Neuronal stem cell (in vitro differentiated cells): ENCODE measurements at regions not wholly inside any gene's neighbourhood (a gene's known extent, or its start where the extent isn't known, plus 50 kb on each side); places are given as distances from the start of the nearest gene placed in this dataset.

ENCODE experiments used
- DNase-seq: peaks from one replicate; pipeline ENCODE4 v3.0.0-alpha.2; 2013; ENCODE audit warnings: low spot score
- H2AFZ ChIP-seq: one replicate; pipeline ENCODE4 v1.6.1; 2013; ENCODE audit warnings: mild to moderate bottlenecking, low read length, inconsistent platforms
- H2AK5ac ChIP-seq: 2 replicates; pipeline ENCODE4 v1.6.1; 2013; ENCODE audit warnings: low read depth, mild to moderate bottlenecking, inconsistent platforms, low read length, moderate library complexity, mixed read lengths
- H2BK120ac ChIP-seq: 2 replicates; pipeline ENCODE4 v1.6.1; 2013; ENCODE audit warnings: low read depth, mild to moderate bottlenecking, inconsistent platforms, low read length, moderate library complexity, mixed read lengths
- H2BK12ac ChIP-seq: one replicate; pipeline ENCODE4 v1.6.1; 2013; ENCODE audit warnings: low read length, inconsistent platforms
- H2BK15ac ChIP-seq: 2 replicates; pipeline ENCODE4 v1.6.1; 2013; ENCODE audit warnings: mild to moderate bottlenecking, low read length, inconsistent platforms, mixed read lengths
- H2BK5ac ChIP-seq: one replicate; pipeline ENCODE4 v1.6.1; 2013; ENCODE audit warnings: inconsistent platforms, mild to moderate bottlenecking, low read length, moderate library complexity
- H3K14ac ChIP-seq: one replicate; pipeline ENCODE4 v1.6.1; 2013; ENCODE audit warnings: low read length, inconsistent platforms
- H3K18ac ChIP-seq: 2 replicates; pipeline ENCODE4 v1.6.1; 2013; ENCODE audit warnings: low read length, inconsistent platforms
- H3K23ac ChIP-seq: 2 replicates; pipeline ENCODE4 v1.6.1; 2013; ENCODE audit warnings: low read depth, mild to moderate bottlenecking, mixed read lengths, low read length, inconsistent platforms; ENCODE audit not compliant: poor library complexity
- H3K27ac ChIP-seq: replicated peaks from 3 replicates; pipeline ENCODE4 v1.5.1; 2013; ENCODE audit warnings: low read length, inconsistent platforms
- H3K27me3 ChIP-seq, 3 experiments: 2 replicates each; pipeline ENCODE4 v1.6.1; 2013; ENCODE audit warnings: low read length in 3 of 3, mild to moderate bottlenecking in 2 of 3, inconsistent platforms in 1 of 3, low read depth in 1 of 3, mixed read lengths in 1 of 3, moderate library complexity in 1 of 3; ENCODE audit not compliant: control insufficient read depth in 3 of 3, insufficient read depth in 3 of 3
- H3K36me3 ChIP-seq, 2 donors: replicated peaks in 1 of 2; 2 replicates each; pipeline ENCODE4 v1.6.1; 2013; ENCODE audit warnings: low read length in 2 of 2; ENCODE audit not compliant: control insufficient read depth in 2 of 2, insufficient read depth in 2 of 2
- H3K4ac ChIP-seq: 2 replicates; pipeline ENCODE4 v1.6.1; 2013; ENCODE audit warnings: inconsistent platforms, mild to moderate bottlenecking, low read length, moderate library complexity
- H3K4me1 ChIP-seq, 2 donors: 1 replicate in 1 of 2; 2 replicates in 1 of 2; pipeline ENCODE4 v1.6.1; 2013; ENCODE audit warnings: low read length in 2 of 2, low read depth in 1 of 2; ENCODE audit not compliant: control insufficient read depth in 2 of 2, insufficient read depth in 1 of 2
- H3K4me2 ChIP-seq: one replicate; pipeline ENCODE4 v1.6.1; 2013; ENCODE audit warnings: mild to moderate bottlenecking, low read length, inconsistent platforms; ENCODE audit not compliant: insufficient read depth, poor library complexity, severe bottlenecking
- H3K4me3 ChIP-seq, 2 donors: 2 replicates each; pipeline ENCODE4 v1.5.1; 2013; ENCODE audit warnings: low read length in 2 of 2, mild to moderate bottlenecking in 2 of 2, inconsistent platforms in 1 of 2, moderate library complexity in 1 of 2
- H3K79me1 ChIP-seq: one replicate; pipeline ENCODE4 v1.6.1; 2013; ENCODE audit warnings: low read depth, mild to moderate bottlenecking, inconsistent platforms, low read length, moderate library complexity
- H3K9ac ChIP-seq: one replicate; pipeline ENCODE4 v1.6.1; 2013; ENCODE audit warnings: mild to moderate bottlenecking, low read depth, low read length, inconsistent platforms; ENCODE audit not compliant: poor library complexity
- H3K9me3 ChIP-seq, 2 donors: replicated peaks in 1 of 2; 2 replicates each; pipeline versions ENCODE3 to v1.6.1; 2013; ENCODE audit warnings: low read length in 2 of 2, mild to moderate bottlenecking in 2 of 2, inconsistent platforms in 1 of 2, low read depth in 1 of 2, mixed read lengths in 1 of 2, moderate library complexity in 1 of 2; ENCODE audit not compliant: control insufficient read depth in 2 of 2, insufficient read depth in 1 of 2
- H4K8ac ChIP-seq: one replicate; pipeline ENCODE4 v1.6.1; 2013; ENCODE audit warnings: low read depth, mild to moderate bottlenecking, inconsistent platforms, low read length, moderate library complexity
- H4K91ac ChIP-seq: one replicate; pipeline ENCODE4 v1.6.1; 2013; ENCODE audit warnings: low read length, low read depth, mild to moderate bottlenecking, inconsistent platforms; ENCODE audit not compliant: poor library complexity
- WGBS, 2 donors: extraction: QIAGEN DNeasy Blood & Tissue Kit; methylation state at CpG; one replicate each; pipeline ENCODE4 v1.1.7; 2013; ENCODE audit warnings: missing lambda C conversion rate in 2 of 2, mixed read lengths in 1 of 2; ENCODE audit not compliant: insufficient read length in 2 of 2, insufficient replicate concordance in 1 of 2; ENCODE audit errors: extremely low coverage in 2 of 2; 5-methylcytosine and 5-hydroxymethylcytosine counted together

DNA sequence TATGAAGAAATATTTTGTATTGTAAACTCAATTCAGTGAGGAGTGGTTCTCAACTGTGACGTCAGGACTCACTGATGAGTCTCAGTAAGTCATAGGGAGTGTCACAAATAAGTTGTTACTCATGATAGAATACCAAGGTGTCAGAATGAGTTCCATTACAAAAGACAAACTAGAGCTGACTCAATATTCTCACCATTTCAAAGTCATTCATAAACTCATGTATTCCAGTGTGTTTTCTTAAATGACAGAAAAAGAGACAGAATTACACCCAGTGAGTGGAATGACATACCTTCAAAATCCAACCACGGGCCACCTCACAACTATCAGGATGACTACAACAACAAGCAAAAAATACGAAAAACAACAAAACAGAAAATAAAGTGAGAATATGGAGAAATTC, 321.5 kb downstream of the ENC1 start:
- H3K18ac ChIP-seq: no peak overlapping the region
- no peak overlapping the region for H3K4me2 ChIP-seq
- no peak overlapping the region for H2AFZ ChIP-seq
- H2BK15ac ChIP-seq: no peak overlapping the region
- H4K91ac ChIP-seq: no peak overlapping the region
- H3K36me3 ChIP-seq: no peaks in the 10 kb centered on the region
- H3K9me3 ChIP-seq: no peaks in the 10 kb centered on the region
- H2BK5ac ChIP-seq: no peak overlapping the region
- no peak overlapping the region for H3K27ac ChIP-seq
- no peak overlapping the region for H3K4ac ChIP-seq
- no peak overlapping the region for H2BK12ac ChIP-seq
- no peaks in the 10 kb centered on the region for H3K27me3 ChIP-seq
- H4K8ac ChIP-seq: no peak overlapping the region
- H3K14ac ChIP-seq: no peak overlapping the region
- H3K9ac ChIP-seq: no peak overlapping the region
- H3K79me1 ChIP-seq: no peaks in the 10 kb centered on the region
- DNase-seq: no peak
- H3K23ac ChIP-seq: no peak overlapping the region
- H3K4me3 ChIP-seq: no peak overlapping the region
- H3K4me1 ChIP-seq: peaks cover 7 to 35% of the 10 kb centered on the region in 2 donors
- WGBS, 2 donors: no CpG with 5 or more reads among the region's 3 CpGs
- no peak overlapping the region for H2BK120ac ChIP-seq
- H2AK5ac ChIP-seq: no peak overlapping the region

- Histone ChIP-seq H3K18ac (peak overlapping the region; percentile 20), H3K27me3 (no peaks in the 10 kb centered on the region), H3K23ac (no peak overlapping the region), H3K79me1 (no peaks in the 10 kb centered on the region), H4K91ac (no peak overlapping the region), H2BK15ac (no peak overlapping the region), H4K8ac (peak overlapping the region; percentile 83), H3K27ac (no peak overlapping the region), H2AFZ (peak overlapping the region; percentile 78), H2BK5ac (peak overlapping the region; percentile 33), H2AK5ac (no peak overlapping the region), H3K4me3 (no peak overlapping the region), H2BK120ac (no peak overlapping the region), H3K36me3 (no peaks in the 10 kb centered on the region), H3K4me2 (no peak overlapping the region), H3K4me1 (peaks cover 10 to 23% of the 10 kb centered on the region in 2 donors), H3K14ac (no peak overlapping the region), H3K4ac (no peak overlapping the region), H3K9ac (no peak overlapping the region), H2BK12ac (no peak overlapping the region), H3K9me3 (no peaks in the 10 kb centered on the region)
- no peak for DNase-seq
- WGBS, 2 donors: no CpG with 5 or more reads among the region's 3 CpGs
Observed at GRCh38 chr5:74316064-74316603, 324.4 kb downstream of the ENC1 start.

GRCh38 chr5:74314906-74315305, 325.6 kb downstream of the ENC1 start:
- no peak overlapping the region for H2BK12ac ChIP-seq
- H4K8ac ChIP-seq: no peak overlapping the region
- H4K91ac ChIP-seq: no peak overlapping the region
- H2BK5ac ChIP-seq: no peak overlapping the region
- H3K9me3 ChIP-seq: no peaks in the 10 kb centered on the region
- no peak overlapping the region for H3K4me2 ChIP-seq
- no peak for DNase-seq
- H3K4me1 ChIP-seq: peaks cover 10 to 26% of the 10 kb centered on the region in 2 donors
- no peak overlapping the region for H3K9ac ChIP-seq
- no peaks in the 10 kb centered on the region for H3K79me1 ChIP-seq
- no peak overlapping the region for H3K27ac ChIP-seq
- no peak overlapping the region for H3K4me3 ChIP-seq
- H3K18ac ChIP-seq: no peak overlapping the region
- H2BK15ac ChIP-seq: no peak overlapping the region
- no peak overlapping the region for H2AFZ ChIP-seq
- H2AK5ac ChIP-seq: no peak overlapping the region
- no peak overlapping the region for H2BK120ac ChIP-seq
- no peaks in the 10 kb centered on the region for H3K36me3 ChIP-seq
- no peak overlapping the region for H3K23ac ChIP-seq
- no peak overlapping the region for H3K14ac ChIP-seq
- H3K27me3 ChIP-seq: no peaks in the 10 kb centered on the region
- H3K4ac ChIP-seq: no peak overlapping the region

- no peaks in the 10 kb centered on the region for H3K36me3 ChIP-seq
- no peak overlapping the region for H3K4ac ChIP-seq
- no peaks in the 10 kb centered on the region for H3K9me3 ChIP-seq
- H2AFZ ChIP-seq: no peak overlapping the region
- no peak overlapping the region for H3K23ac ChIP-seq
- H3K27me3 ChIP-seq: no peaks in the 10 kb centered on the region
- H3K9ac ChIP-seq: no peak overlapping the region
- no peak overlapping the region for H3K4me3 ChIP-seq
- no peak overlapping the region for H3K27ac ChIP-seq
- H2BK15ac ChIP-seq: no peak overlapping the region
- no peak overlapping the region for H3K18ac ChIP-seq
- no peak overlapping the region for H3K4me2 ChIP-seq
- no peak overlapping the region for H4K91ac ChIP-seq
- H3K4me1 ChIP-seq: peaks cover 10 to 26% of the 10 kb centered on the region in 2 donors
- no CpG with 5 or more reads among the region's 5 CpGs for WGBS, 2 donors
- H2BK120ac ChIP-seq: no peak overlapping the region
- no peak overlapping the region for H2BK12ac ChIP-seq
- no peak for DNase-seq
- H3K79me1 ChIP-seq: no peaks in the 10 kb centered on the region
- no peak overlapping the region for H4K8ac ChIP-seq
- H2BK5ac ChIP-seq: no peak overlapping the region
- no peak overlapping the region for H3K14ac ChIP-seq
- H2AK5ac ChIP-seq: no peak overlapping the region
Observed at GRCh38 chr5:74313896-74314295, 326.6 kb downstream of the ENC1 start.
